ENCODE measurements at regions not wholly inside any gene's neighbourhood (a gene's known extent, or its start where the extent isn't known, plus 50 kb on each side); places are given as distances from the start of the nearest gene placed in this dataset.
A peak's percentile ranks its signal among the peaks of the same experiment; 100 is the strongest.

DNA sequence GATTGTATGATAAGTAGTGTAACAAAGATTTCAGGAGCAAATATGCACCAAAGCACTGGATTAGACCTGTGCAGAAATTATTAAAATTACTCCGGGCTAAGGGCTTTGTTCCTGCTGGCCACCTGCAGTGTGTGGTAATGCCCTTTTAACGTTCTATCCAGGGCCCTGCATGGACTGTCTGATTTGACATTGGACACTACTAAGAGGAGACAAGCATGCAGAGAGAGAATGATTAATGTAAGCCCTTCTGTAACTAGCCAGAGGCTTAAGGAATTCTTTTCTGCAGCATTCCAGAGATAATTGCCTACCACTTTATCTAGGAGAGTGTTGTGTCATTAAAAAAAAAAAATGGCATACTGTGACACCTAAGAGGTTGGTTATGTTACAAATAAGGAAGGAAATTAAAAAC, 117.0 kb downstream of the PCDH7 start:
- no peak for TF ChIP-seq POLR2AphosphoS5 (IDR thresholded peaks at IDR 0.05; ENCODE audit: low read depth, low read length)
- no peak for TF ChIP-seq SIN3A (IDR thresholded peaks at IDR 0.05; ENCODE audit: borderline replicate concordance, insufficient read depth, low read depth, low read length)
- TF ChIP-seq, protein P1, sequence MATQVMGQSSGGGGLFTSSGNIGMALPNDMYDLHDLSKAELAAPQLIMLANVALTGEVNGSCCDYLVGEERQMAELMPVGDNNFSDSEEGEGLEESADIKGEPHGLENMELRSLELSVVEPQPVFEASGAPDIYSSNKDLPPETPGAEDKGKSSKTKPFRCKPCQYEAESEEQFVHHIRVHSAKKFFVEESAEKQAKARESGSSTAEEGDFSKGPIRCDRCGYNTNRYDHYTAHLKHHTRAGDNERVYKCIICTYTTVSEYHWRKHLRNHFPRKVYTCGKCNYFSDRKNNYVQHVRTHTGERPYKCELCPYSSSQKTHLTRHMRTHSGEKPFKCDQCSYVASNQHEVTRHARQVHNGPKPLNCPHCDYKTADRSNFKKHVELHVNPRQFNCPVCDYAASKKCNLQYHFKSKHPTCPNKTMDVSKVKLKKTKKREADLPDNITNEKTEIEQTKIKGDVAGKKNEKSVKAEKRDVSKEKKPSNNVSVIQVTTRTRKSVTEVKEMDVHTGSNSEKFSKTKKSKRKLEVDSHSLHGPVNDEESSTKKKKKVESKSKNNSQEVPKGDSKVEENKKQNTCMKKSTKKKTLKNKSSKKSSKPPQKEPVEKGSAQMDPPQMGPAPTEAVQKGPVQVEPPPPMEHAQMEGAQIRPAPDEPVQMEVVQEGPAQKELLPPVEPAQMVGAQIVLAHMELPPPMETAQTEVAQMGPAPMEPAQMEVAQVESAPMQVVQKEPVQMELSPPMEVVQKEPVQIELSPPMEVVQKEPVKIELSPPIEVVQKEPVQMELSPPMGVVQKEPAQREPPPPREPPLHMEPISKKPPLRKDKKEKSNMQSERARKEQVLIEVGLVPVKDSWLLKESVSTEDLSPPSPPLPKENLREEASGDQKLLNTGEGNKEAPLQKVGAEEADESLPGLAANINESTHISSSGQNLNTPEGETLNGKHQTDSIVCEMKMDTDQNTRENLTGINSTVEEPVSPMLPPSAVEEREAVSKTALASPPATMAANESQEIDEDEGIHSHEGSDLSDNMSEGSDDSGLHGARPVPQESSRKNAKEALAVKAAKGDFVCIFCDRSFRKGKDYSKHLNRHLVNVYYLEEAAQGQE (IDR thresholded peaks at IDR 0.05; ENCODE audit: insufficient read depth in 1 of 2, low read depth in 2 of 2, low read length in 1 of 2): no peak
- no peak for TF ChIP-seq TCF7L2 (IDR thresholded peaks at IDR 0.05; ENCODE audit: low read depth, low read length)
- TF ChIP-seq, protein P2, sequence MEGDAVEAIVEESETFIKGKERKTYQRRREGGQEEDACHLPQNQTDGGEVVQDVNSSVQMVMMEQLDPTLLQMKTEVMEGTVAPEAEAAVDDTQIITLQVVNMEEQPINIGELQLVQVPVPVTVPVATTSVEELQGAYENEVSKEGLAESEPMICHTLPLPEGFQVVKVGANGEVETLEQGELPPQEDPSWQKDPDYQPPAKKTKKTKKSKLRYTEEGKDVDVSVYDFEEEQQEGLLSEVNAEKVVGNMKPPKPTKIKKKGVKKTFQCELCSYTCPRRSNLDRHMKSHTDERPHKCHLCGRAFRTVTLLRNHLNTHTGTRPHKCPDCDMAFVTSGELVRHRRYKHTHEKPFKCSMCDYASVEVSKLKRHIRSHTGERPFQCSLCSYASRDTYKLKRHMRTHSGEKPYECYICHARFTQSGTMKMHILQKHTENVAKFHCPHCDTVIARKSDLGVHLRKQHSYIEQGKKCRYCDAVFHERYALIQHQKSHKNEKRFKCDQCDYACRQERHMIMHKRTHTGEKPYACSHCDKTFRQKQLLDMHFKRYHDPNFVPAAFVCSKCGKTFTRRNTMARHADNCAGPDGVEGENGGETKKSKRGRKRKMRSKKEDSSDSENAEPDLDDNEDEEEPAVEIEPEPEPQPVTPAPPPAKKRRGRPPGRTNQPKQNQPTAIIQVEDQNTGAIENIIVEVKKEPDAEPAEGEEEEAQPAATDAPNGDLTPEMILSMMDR (IDR thresholded peaks at IDR 0.05): no peak
- in situ Hi-C loops (cut with HindIII; ENCODE audit: low pct_unique_long_range_greater_than_20kb, low sequenced_read_pairs) (no loop called here), intact Hi-C loops (cut with micrococcal nuclease; ENCODE audit: unreplicated experiment) (no loop called here)
- POLR2A ChIA-PET: no interaction called here
- ATAC-seq (peak; percentile 80), DNase-seq (ENCODE audit: low read depth, low spot score) (no peak)
- Histone ChIP-seq H3K27me3 (ENCODE audit: control insufficient read depth, insufficient read depth, low read length) (no peaks in the 10 kb centered on the region), H3K36me3 (ENCODE audit: control insufficient read depth, insufficient read depth, low read length) (no peaks in the 10 kb centered on the region), H3K4me3 (ENCODE audit: low read depth in 2 of 2, low read length in 2 of 2) (no peak overlapping the region), H3K27ac (ENCODE audit: low read length) (peak overlapping the region; percentile 73), H3K4me1 (ENCODE audit: control insufficient read depth, insufficient read depth, low read length) (peaks cover 24% of the 10 kb centered on the region; the same call in 1 of the 2 replicates), H3K9me3 (ENCODE audit: control insufficient read depth, insufficient read depth, low read depth, low read length) (no peaks in the 10 kb centered on the region)
- BruUV-seq (replicated peaks): no TSS peak
- CTCF ChIA-PET: no interaction called here

DNA sequence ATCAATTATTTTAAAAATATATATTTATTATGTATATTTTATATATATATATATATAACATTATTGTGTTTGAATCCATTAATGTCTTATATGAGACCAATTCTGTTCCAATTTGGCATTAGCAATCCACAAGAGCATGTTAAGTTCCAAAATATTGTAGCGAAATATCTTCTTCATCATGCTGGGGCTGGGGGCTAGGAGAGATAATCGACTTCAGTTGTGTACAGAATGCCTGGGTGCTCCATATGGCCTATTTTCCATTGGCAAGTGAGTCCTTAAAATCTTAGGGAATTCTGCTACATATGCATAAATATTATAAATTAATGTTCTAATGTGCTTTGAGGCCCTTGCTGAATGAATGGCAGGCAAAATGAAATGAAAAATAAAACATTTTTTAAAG, 117.7 kb downstream of the PCDH7 start:
- in situ Hi-C loops (cut with HindIII; ENCODE audit: low pct_unique_long_range_greater_than_20kb, low sequenced_read_pairs): no loop called here
- intact Hi-C loops (cut with micrococcal nuclease; ENCODE audit: unreplicated experiment): no loop called here

More for the DNA sequence above, 117.7 kb downstream of the PCDH7 start:
- ChIA-PET POLR2A (no interaction called here), CTCF (no interaction called here)
- no peak for TF ChIP-seq TCF7L2 (IDR thresholded peaks at IDR 0.05; ENCODE audit: low read depth, low read length)
- TF ChIP-seq POLR2AphosphoS5 (IDR thresholded peaks at IDR 0.05; ENCODE audit: low read depth, low read length): no peak
- TF ChIP-seq, protein P2 (IDR thresholded peaks at IDR 0.05): no peak
- TF ChIP-seq SIN3A (IDR thresholded peaks at IDR 0.05; ENCODE audit: borderline replicate concordance, insufficient read depth, low read depth, low read length): no peak
- TF ChIP-seq, protein P1 (IDR thresholded peaks at IDR 0.05; ENCODE audit: insufficient read depth in 1 of 2, low read depth in 2 of 2, low read length in 1 of 2): no peak
- H3K36me3 ChIP-seq (ENCODE audit: control insufficient read depth, insufficient read depth, low read length): no peaks in the 10 kb centered on the region
- no TSS peak for BruUV-seq (replicated peaks)
- ATAC-seq (no peak), DNase-seq (ENCODE audit: low read depth, low spot score) (no peak)
- H3K4me3 ChIP-seq (ENCODE audit: low read depth in 2 of 2, low read length in 2 of 2): no peak overlapping the region
- H3K4me1 ChIP-seq (ENCODE audit: control insufficient read depth, insufficient read depth, low read length): peaks cover 27% of the 10 kb centered on the region; the same call in 1 of the 2 replicates
- no peaks in the 10 kb centered on the region for H3K27me3 ChIP-seq (ENCODE audit: control insufficient read depth, insufficient read depth, low read length)
- H3K9me3 ChIP-seq (ENCODE audit: control insufficient read depth, insufficient read depth, low read depth, low read length): no peaks in the 10 kb centered on the region
- peak overlapping the region; percentile 39 for H3K27ac ChIP-seq (ENCODE audit: low read length)

Data from Panc1 (cell line).